HG02623 (cell line): ENCODE measurements at regions not wholly inside any gene's neighbourhood (a gene's known extent, or its start where the extent isn't known, plus 50 kb on each side); places are given as distances from the start of the nearest gene placed in this dataset.
"Not testable (repeated sequence)": the region's sequence is repeated elsewhere in the genome, so short reads cannot be mapped to it uniquely, and the experiment has no call there.

Source experiments
- ATAC-seq: cut with Tn5 transposase; IDR thresholded peaks from one replicate; pipeline ENCODE4 v1.9.1; 2021; ENCODE audit warnings: moderate library complexity; ENCODE audit not compliant: unreplicated experiment

DNA sequence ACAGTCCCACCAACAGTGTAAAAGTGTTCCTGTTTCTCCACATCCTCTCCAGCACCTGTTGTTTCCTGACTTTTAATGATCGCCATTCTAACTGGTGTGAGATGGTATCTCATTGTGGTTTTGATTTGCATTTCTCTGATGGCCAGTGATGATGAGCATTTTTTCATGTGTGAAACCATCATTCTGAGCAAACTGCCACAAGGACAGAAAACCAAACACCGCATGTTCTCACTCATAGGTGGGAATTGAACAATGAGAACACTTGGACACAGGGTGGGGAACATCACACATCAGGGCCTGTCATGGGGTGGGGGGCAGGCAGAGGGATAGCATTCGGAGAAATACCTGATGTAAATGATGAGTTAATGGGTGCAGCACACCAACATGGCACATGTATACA, 240.8 kb downstream of the FAT3 start:
- ATAC-seq = not testable (repeated sequence)

DNA sequence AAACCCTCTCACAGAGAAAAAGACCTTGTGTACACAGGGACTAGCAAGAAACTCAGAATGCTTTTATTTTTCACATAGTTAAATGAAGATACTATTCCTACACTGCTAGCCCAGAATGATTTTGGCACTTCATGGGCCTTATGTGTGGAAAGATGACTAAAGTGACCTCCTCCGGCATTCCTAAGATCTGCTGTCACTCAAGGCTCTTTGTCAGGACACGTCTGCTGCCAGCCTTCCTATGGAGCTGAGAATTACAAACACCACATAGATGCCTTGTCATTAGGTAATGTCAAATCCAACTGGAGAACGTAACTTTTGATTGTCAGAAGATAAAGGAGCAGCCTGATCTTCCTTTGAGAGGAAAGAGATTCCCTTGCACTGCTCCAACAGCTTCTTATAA, 249.1 kb downstream of the FAT3 start:
- no peak for ATAC-seq

DNA sequence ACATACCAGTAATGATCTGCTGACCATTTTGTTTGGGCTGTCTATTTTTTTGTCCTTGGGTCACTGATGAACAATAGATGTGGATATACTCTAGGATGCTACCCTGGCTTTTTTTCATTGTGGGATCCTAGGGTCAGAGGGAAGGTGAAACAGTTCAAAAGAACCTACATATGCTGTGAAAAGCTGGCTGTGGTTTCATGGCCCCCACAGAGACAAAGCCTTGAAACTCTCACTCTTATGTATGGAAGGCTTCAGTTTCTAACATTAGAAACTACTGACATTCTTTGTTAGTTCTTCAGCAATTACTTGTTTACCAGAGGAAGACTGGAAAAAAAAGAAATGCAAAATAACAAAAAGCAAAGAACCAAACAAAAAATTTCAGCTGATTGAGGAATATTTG, 250.7 kb downstream of the FAT3 start:
- no peak for ATAC-seq

DNA sequence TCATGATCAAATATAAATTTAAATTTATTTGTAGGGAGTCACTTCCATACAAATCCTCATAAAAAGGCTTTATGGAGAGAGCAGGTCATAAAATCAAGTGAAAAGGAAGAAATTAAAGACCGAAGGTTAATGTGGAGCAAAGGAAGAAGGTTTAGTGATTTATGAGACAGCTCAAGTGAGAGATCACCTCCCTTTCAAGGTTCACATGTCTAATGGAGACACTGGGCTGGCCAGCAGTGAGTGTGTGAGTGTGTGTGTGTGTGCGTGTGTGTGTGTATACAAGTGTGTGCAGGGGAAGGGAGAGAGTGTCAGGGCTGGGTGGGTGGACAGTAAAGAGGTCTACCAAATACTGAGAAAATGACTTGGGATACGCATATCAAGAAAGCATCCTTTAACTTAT, 251.2 kb downstream of the FAT3 start:
- no peak for ATAC-seq

DNA sequence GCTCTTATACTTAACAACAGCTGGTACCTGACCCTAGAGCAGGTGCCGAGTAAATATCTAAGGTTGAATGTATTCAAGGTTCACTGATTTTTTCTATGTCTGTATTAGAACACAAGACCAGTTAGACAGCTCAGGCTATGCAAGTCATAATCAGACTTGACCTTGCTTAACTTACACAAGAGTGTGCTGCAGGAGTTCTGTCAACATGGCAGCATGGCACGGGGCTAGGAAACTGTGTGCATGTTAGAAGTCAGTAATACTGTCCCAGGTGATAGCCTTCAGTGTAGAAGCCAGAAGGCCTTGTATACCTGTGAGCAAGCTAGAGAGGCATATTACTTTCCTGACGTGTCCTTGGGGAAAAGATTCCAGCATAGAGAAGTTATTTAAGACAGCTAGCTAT, 253.1 kb downstream of the FAT3 start:
- no peak for ATAC-seq

DNA sequence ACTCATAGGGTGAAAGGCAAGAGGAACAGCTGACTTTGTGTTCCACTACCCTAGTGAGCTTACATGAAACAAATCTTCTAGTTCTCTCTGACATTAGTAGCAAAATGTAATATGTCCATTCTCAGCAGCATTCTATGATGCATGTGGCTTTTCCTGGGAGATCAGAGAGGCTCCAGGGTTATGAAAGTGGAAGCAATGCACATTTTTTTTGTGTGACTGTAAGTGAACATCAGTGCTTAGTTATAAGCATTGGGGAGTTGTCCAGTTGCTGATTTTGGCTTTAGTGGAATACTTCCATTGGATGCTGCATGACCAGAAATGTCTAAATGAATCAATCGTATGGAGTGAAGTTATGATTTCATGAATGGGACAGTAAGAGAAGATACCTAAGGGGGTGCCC, 255.9 kb downstream of the FAT3 start:
- ATAC-seq = no peak

DNA sequence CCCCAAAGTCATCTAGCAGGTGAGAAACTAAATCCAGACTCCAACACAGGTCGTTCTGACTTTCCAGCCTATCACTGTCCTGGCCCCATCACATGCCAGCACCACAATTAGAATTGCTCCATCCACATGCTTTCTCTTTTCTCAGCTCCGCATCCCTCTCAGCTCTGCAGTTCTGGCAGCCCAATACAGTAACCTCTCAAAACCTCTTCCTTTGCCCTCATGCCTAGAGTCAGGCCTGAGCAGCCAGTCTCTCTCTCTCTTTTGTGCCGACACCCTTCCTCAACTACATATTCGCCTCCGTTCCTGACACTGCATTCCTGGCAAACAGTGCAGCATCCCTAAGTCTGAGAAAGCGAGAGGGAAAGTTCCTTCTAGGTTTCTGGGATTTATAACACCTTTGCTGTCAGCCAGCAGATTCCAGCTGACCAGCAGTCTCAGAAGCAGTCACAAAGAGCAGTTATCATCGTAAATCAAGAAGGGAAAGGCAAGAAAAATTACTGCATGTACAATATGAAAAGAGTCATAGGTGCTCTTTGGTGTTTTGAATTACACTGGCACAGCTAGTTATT, 258.0 kb downstream of the FAT3 start:
- ATAC-seq = no peak

DNA sequence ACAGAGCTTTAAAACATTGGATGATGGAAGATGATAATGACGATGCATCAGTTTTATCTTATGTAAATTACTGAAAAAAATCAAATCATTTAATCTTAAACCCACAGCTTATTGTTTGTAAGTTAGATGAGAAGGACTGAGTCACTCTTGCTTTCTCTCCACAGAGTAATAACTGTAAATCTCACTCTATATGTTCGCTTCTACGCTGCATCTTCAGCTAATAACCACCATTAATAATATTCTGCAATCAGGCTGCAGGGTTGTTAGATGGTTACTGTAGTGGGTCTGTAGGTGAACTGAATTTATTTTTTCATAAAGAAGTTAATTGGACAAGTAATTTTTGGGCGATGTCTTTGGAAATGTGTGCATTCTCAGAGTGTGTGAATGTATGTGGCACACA, 260.0 kb downstream of the FAT3 start:
- no peak for ATAC-seq

DNA sequence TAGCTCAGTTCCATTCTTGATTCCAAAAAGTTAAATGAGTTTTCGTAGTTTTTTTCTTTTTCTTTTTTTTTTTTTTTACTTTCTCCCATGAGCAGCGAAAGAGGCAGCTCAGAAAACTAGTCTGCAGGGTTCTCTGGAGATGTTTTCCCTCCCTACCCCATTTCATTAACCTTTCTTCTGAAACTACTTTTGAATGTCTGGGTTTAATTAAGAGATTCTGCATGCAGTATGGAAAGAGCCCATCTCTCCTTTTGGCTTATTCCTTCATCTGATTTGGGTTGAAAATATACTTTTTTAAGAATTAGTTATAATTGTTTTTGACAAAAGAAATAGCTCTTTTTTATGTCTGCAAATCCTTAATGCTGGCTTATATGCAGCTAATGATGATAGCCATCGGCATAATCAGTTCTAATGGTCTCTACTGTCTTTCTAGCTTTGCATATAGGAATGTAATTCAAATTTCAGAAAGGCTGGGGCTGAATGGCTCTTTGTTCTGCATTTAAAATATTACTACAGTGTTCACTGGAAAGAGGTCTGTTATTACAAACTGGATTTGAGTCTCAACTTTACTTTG, 265.3 kb downstream of the FAT3 start:
- ATAC-seq = no peak

DNA sequence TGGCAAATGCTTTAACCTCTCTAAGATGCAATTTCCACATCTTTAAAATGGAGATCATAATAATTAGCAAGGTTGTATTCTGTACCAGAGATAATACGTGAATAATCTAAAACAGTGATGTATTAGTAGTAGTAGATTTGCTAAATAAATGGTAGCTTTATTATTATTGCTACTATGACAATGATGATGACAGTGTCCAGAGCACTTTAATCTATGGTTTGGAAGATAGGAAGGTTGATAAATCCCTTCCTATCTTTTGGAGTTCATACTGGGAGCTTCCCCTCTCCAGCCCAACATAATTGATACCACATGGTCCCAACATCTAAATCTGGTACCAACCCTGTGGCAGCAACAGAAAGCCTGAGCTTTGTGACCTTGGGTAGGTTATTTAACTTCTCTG, 267.8 kb downstream of the FAT3 start:
- no peak for ATAC-seq

DNA sequence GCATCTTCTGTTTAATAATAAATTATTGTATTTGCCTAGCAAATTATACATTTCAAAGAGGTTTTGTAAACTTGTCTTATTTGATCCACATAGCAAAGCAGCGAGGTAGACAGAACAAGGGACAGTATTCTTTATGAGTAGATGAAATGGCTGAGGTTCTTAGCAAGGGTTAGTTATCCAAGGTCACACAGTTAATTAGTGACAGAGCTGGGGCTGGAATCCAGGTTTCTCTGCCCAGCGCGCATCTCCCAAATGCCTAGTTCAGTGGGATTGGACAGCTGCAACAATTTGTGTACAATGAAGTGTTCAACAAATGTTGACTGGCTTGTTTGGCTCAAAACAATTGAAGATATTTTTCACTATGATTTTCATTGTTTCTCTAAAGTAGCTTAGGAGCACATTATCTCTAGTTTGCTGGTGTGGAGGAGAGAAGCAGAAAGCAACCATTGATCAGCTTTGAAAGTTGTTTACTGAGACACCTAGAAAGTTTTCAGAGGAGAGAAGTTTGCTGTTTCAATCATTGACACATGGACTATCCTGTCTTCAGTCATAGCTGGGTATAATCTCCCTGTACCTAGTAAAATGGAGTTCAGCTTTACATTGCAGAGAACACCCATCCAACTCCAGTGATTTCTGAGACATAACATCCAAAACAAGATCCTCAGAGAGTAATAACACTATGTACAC, 270.6 kb downstream of the FAT3 start:
- ATAC-seq = no peak

DNA sequence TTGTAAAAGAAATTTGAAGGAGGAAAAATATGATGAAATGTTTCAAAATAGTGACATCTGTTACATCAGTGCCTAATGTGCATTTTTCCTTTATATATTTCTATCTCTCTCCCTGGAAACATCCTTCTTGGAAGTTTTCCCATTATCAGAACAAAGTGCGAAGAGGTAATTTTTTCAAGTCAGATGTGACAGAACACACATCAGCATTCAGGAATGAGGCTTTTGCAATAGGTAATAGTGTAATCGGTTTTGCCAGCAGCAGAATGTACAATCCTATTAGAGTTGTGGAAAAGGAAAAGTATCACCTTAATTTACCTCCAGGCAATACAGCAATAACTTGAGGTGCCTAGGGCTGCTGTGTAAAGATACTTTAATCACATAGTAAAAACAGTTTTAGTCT, 275.8 kb downstream of the FAT3 start:
- ATAC-seq = no peak

DNA sequence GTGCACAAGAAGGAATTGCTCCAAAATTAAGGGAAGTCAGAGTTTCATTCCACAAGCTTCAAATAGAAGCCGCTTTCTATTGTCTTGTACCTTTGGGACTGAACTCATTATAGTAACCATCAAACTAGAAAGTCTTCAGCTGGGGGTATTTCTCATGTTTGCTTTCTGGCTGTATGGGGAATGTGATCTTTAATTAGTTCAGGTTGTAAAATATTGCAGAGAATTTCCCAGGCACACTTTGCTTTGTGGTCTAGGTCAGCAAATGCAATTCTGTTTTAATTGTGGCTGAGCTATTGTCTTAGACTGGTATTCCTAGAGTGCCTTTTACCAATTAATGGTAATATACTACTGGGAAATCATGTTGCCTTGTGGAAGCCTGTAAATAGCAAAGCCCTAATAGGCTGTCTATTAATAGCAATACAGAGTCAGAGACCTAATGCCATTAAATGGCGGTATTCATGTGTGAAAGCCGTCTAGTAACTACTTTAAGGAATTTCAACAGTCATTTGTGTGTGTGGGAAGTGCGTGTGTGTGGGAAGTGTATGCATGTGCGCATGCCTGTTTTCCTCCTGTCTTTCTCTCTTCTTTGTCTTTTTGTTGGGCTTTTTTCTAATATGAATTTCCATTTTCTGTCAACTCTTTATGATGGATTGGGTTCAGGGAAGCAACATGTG, 276.6 kb downstream of the FAT3 start:
- no peak for ATAC-seq

DNA sequence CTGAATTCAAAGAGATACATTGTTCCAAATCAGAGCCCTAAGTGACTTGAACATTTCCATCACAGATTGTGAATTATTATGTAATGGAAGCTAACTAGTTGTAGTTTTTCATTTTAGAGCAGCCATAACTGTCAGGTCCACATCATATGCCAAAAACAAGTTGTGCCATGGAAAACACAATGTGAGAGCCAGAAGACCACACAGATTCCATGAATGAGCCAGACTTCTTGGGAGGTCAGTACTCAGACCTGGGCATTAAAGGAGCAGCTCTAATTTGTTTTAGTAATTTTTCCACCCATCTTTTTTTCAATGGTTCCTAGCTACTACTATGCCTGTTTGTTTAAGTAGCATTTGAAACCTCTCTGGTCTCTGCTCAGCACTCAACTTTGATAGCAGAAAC, 279.4 kb downstream of the FAT3 start:
- ATAC-seq = no peak

DNA sequence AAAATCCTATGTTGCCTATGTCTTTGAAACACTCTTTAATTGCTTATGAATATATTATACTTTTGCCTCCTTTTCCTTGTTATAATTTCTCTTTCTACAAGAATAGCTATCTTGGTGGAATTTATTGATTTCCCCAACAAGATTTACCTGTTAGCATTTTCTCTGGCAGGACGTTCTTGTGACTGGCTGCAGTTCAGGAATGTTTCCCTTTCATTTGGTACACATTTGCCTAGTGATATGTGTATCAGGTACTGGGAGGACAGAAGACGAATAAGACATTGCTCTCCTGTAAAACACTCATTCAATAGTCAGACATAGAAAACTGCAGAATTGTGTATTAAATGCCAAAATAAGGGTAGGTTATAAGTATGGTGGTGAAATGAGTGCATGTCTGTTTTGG, 279.9 kb downstream of the FAT3 start:
- ATAC-seq = no peak

DNA sequence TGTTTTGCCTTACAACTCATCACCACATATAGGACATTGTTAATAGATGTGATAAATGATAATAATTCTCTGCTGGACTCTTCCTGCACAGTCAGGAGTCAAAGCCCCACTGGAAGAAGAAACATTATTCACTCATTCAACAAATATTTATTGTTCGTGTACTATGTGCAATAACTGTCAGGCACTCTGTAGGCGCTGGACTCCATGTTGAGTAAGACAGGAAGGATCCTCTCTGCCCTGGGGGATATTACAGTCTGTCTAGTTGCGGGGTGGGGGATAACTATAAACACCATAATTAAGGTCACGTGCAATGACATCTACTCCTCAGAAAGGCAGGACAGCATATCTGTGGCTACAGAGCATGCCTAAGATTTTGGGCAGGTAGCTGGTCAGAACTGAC, 281.1 kb downstream of the FAT3 start:
- ATAC-seq = no peak

DNA sequence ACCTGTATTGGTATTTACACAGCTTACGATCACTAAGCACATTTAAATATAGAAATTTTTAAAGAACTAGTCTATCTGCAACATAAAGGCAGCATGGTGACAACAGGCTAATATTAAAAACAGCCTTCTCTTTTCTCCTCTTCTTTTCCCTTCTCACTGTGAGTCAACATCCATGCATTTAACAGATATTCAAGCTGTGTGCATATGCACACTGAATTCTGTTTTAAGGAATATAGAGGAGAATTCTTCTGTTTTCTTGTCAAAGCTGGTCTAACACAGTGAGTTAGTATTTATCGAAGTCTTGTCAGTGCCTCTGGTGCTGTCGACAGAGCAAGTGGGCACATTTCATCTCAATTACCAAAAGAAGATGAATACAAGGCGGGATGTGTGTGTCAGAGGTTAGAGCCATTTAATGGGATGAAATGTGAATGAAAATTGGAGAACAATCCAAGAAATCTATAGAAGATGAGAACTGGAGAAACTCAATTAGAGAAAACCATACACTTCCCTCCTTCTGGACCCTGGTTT, 282.3 kb downstream of the FAT3 start:
- ATAC-seq = no peak

DNA sequence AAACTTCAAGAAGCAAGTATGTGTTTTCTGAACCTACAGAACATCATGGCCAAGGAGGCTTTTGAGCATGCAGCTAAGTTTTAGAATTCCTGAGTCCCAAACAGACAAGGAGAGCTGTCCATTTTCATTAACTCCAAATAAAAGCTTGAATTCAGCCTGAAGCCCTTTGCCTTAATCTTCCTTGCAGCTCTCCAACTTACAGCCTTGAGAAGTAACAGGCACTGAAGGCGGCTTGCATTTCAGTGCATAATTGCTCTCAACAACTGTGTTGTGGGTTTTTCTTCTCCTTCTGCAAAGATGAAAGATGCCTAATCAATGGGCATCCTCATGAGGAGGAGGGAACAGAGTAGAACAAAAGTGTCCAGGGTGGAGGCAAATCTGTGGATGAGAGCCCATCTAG, 286.0 kb downstream of the FAT3 start:
- no peak for ATAC-seq

DNA sequence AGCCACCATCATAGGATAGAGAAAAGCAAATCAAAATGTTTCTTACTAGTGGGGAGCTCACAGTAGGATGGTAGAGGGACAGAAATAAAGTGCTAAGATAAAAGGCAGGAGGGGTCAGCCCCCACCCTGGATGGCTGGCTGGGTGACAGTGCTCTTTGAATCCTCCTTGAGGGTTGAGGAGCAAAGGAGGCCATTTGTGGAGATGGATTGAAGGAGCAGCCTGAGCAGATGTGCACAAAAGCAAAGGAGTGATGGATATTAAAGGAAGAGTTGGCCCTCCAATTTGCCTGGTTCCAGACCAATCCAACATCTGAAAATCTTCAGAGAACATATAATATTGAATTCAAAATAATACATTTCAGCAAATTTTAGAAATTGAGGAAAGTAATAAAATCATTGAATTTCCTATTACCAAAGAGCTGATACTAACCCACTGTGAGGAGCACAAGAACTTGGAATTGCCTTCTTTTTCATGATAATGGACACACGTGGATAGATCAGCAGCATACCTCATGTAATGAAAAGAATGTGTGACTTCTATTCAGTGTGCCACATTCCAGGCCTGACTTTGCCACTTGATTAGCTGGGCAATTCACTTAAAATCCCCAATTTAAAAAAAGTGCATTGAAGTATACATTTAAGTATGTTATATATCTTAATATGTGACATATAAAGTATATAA, 287.0 kb downstream of the FAT3 start:
- ATAC-seq = no peak

DNA sequence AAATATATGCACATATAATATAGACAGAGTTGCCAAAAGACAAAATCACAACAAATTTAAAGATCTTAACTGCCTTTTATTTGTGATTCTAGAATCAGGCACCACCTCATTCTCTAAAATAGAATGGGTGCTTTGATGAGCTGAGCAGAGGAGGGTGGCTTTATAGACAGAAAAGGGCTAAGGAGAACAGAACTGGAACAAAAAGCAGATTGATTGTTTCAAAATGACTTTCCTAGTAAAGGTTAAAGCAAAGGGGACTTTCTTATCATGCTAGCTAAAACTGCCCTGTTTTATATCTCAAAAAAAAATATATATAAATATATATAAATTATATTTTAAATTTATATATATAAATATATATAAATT, 287.6 kb downstream of the FAT3 start:
- ATAC-seq = no peak

DNA sequence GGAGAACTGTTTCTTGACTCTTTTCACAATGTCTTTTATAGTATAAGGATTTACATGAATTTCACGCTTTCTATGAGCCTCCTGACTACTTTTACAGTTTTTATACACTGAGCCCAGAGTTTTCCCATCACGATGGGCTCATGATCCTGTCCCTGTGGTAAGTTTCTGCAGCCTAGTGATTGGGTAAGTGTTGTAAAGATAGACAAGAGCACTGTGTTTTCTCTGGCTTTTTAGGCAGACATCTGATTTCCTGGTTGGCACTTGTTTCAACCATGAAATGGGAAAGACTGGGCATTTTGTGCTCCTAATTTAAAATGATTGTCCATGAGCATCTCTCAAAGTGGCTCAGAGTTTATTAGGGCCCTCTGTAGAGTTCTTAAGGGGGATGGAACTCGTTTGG, 299.0 kb downstream of the FAT3 start:
- ATAC-seq = no peak

DNA sequence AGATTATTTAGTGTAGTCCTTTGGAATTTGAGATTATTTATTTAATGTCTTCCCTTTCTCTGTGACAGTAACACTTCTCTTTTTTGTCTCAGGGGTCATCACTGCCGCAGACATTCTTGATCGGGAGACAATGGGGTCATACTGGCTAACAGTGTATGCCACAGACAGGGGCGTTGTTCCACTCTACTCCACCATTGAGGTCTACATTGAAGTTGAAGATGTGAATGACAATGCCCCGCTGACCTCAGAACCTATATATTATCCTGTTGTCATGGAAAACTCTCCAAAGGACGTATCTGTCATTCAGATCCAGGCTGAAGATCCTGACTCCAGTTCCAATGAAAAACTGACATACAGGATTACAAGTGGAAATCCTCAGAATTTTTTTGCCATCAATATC, 299.9 kb downstream of the FAT3 start:
- no peak for ATAC-seq
